ENCODE measurements at regions not wholly inside any gene's neighbourhood (a gene's known extent, or its start where the extent isn't known, plus 50 kb on each side); places are given as distances from the start of the nearest gene placed in this dataset.

DNA sequence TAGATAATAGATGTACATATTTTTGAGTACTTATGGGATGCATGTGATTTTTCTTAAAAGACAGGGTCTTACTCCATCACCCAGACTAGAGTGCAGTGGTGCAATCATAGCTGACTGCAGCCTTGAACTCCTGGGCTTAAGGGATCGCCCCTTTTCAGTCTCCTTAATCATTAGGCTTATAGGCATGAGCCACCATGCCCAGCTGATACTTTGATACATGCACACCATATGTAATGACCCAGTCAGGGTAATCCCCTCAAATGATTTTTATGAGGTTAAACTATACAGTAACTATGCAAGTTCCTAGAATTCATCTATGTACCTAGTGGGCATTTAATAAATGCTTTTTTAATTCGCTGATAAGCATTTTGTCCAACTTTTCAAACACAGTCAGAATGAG lies 292.3 kb downstream of the DTWD2 start:
- DNase-seq: no peak
- no peaks in the 10 kb centered on the region for H3K27me3 ChIP-seq (replicated peaks; ENCODE audit: control insufficient read depth, insufficient read depth, low read length, poor library complexity, severe bottlenecking)
- no peaks in the 10 kb centered on the region for H3K9me3 ChIP-seq (ENCODE audit: control insufficient read depth, low read length)
- no peaks in the 10 kb centered on the region for H3K36me3 ChIP-seq (ENCODE audit: control insufficient read depth, insufficient read depth, low read length)
- no peaks in the 10 kb centered on the region for H3K4me1 ChIP-seq (ENCODE audit: control insufficient read depth, insufficient read depth, low read length, poor library complexity, severe bottlenecking)
- no peak overlapping the region for H3K27ac ChIP-seq (ENCODE audit: insufficient read depth, low read length, poor library complexity, severe bottlenecking)
- H3K4me3 ChIP-seq (ENCODE audit: insufficient read depth, low read depth, low read length, poor library complexity, severe bottlenecking): no peak overlapping the region

DNA sequence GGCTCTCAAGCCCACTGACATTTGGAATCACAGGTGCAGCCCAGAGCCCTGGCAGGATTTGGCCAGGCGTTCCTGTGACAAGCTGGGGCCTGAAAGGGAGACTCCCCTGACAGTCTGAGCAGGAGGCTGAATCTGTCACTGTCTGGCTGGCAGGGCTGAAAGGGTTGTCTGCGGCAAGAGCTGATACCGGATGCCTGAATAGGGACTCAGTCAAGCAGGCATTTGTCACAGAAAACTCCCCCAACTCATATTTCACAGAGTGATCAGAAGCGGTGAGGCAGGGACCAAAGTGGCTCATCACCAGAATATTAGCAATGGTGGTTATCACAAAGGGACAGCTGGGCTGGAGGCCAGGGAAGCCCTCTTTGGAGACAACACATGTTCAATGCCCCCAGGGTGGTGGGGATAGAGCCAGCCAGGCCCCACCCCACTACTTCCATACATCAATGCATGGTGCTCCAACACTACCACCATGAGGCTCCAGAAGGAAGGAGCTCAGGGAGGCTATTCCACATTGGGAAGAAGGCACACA lies 295.5 kb downstream of the DTWD2 start:
- no peaks in the 10 kb centered on the region for H3K36me3 ChIP-seq (ENCODE audit: control insufficient read depth, insufficient read depth, low read length)
- no peaks in the 10 kb centered on the region for H3K9me3 ChIP-seq (ENCODE audit: control insufficient read depth, low read length)
- no peak for DNase-seq
- H3K4me3 ChIP-seq (ENCODE audit: insufficient read depth, low read depth, low read length, poor library complexity, severe bottlenecking): no peak overlapping the region
- H3K27ac ChIP-seq (ENCODE audit: insufficient read depth, low read length, poor library complexity, severe bottlenecking): no peak overlapping the region
- no peaks in the 10 kb centered on the region for H3K27me3 ChIP-seq (replicated peaks; ENCODE audit: control insufficient read depth, insufficient read depth, low read length, poor library complexity, severe bottlenecking)
- H3K4me1 ChIP-seq (ENCODE audit: control insufficient read depth, insufficient read depth, low read length, poor library complexity, severe bottlenecking): no peaks in the 10 kb centered on the region

- no peak for DNase-seq
- Histone ChIP-seq H3K4me1 (ENCODE audit: control insufficient read depth, insufficient read depth, low read length, poor library complexity, severe bottlenecking) (no peaks in the 10 kb centered on the region), H3K27me3 (replicated peaks; ENCODE audit: control insufficient read depth, insufficient read depth, low read length, poor library complexity, severe bottlenecking) (no peaks in the 10 kb centered on the region), H3K9me3 (ENCODE audit: control insufficient read depth, low read length) (no peaks in the 10 kb centered on the region), H3K36me3 (ENCODE audit: control insufficient read depth, insufficient read depth, low read length) (no peaks in the 10 kb centered on the region), H3K4me3 (ENCODE audit: insufficient read depth, low read depth, low read length, poor library complexity, severe bottlenecking) (no peak overlapping the region), H3K27ac (ENCODE audit: insufficient read depth, low read length, poor library complexity, severe bottlenecking) (no peak overlapping the region)
Observed at GRCh38 chr5:118687661-118688621, 300.4 kb downstream of the DTWD2 start.

GRCh38 chr5:118687100-118687499 lies 301.2 kb downstream of the DTWD2 start:
- Histone ChIP-seq H3K27ac (ENCODE audit: insufficient read depth, low read length, poor library complexity, severe bottlenecking) (no peak overlapping the region), H3K27me3 (replicated peaks; ENCODE audit: control insufficient read depth, insufficient read depth, low read length, poor library complexity, severe bottlenecking) (no peaks in the 10 kb centered on the region), H3K36me3 (ENCODE audit: control insufficient read depth, insufficient read depth, low read length) (no peaks in the 10 kb centered on the region), H3K9me3 (ENCODE audit: control insufficient read depth, low read length) (no peaks in the 10 kb centered on the region), H3K4me3 (ENCODE audit: insufficient read depth, low read depth, low read length, poor library complexity, severe bottlenecking) (no peak overlapping the region), H3K4me1 (ENCODE audit: control insufficient read depth, insufficient read depth, low read length, poor library complexity, severe bottlenecking) (no peaks in the 10 kb centered on the region)
- no peak for DNase-seq

GRCh38 chr5:118681655-118682054 lies 306.7 kb downstream of the DTWD2 start:
- no peaks in the 10 kb centered on the region for H3K36me3 ChIP-seq (ENCODE audit: control insufficient read depth, insufficient read depth, low read length)
- H3K9me3 ChIP-seq (ENCODE audit: control insufficient read depth, low read length): no peaks in the 10 kb centered on the region
- no peaks in the 10 kb centered on the region for H3K4me1 ChIP-seq (ENCODE audit: control insufficient read depth, insufficient read depth, low read length, poor library complexity, severe bottlenecking)
- H3K27ac ChIP-seq (ENCODE audit: insufficient read depth, low read length, poor library complexity, severe bottlenecking): no peak overlapping the region
- no peak overlapping the region for H3K4me3 ChIP-seq (ENCODE audit: insufficient read depth, low read depth, low read length, poor library complexity, severe bottlenecking)
- DNase-seq: no peak
- no peaks in the 10 kb centered on the region for H3K27me3 ChIP-seq (replicated peaks; ENCODE audit: control insufficient read depth, insufficient read depth, low read length, poor library complexity, severe bottlenecking)

DNA sequence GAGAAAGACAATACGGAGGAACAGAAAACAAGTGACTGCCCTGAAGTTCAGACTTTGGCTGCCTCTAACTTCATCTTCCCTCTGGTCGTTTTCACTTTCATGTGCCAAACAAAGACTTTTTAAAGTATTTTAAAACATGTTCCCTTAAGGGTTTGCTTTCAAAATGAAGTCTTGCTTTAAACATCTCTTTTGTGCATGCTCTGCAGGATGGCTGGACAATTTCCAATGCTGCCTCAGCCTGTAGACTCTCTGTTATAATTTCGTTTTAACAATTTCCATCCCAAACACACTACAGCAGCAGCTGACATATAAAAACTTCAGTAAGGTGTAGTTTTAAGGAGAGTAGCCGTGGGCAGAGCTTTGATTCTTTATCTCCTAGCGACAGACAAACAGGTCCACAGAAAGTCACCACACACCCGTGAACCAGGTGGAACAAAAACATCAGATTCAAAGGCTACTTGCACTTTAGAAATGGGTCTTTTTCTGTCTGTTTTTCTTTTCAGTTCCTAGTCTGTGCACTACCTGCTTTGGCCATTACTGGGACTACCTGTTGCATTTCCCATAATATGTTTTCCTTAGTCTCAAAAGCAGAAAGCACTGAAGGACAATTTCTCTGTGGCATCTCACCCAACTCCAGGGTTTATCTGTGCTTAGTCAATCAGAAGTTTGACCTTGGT lies 308.9 kb downstream of the DTWD2 start:
- Histone ChIP-seq H3K4me1 (ENCODE audit: control insufficient read depth, insufficient read depth, low read length, poor library complexity, severe bottlenecking) (no peaks in the 10 kb centered on the region), H3K36me3 (ENCODE audit: control insufficient read depth, insufficient read depth, low read length) (no peaks in the 10 kb centered on the region), H3K4me3 (ENCODE audit: insufficient read depth, low read depth, low read length, poor library complexity, severe bottlenecking) (no peak overlapping the region), H3K9me3 (ENCODE audit: control insufficient read depth, low read length) (no peaks in the 10 kb centered on the region), H3K27me3 (replicated peaks; ENCODE audit: control insufficient read depth, insufficient read depth, low read length, poor library complexity, severe bottlenecking) (no peaks in the 10 kb centered on the region), H3K27ac (ENCODE audit: insufficient read depth, low read length, poor library complexity, severe bottlenecking) (no peak overlapping the region)
- DNase-seq: no peak

- no peaks in the 10 kb centered on the region for H3K4me1 ChIP-seq (ENCODE audit: control insufficient read depth, insufficient read depth, low read length, poor library complexity, severe bottlenecking)
- no peak overlapping the region for H3K27ac ChIP-seq (ENCODE audit: insufficient read depth, low read length, poor library complexity, severe bottlenecking)
- H3K27me3 ChIP-seq (replicated peaks; ENCODE audit: control insufficient read depth, insufficient read depth, low read length, poor library complexity, severe bottlenecking): no peaks in the 10 kb centered on the region
- H3K4me3 ChIP-seq (ENCODE audit: insufficient read depth, low read depth, low read length, poor library complexity, severe bottlenecking): no peak overlapping the region
- H3K36me3 ChIP-seq (ENCODE audit: control insufficient read depth, insufficient read depth, low read length): no peaks in the 10 kb centered on the region
- H3K9me3 ChIP-seq (ENCODE audit: control insufficient read depth, low read length): no peaks in the 10 kb centered on the region
- no peak for DNase-seq
Observed at GRCh38 chr5:118678746-118679145, 309.6 kb downstream of the DTWD2 start.

DNA sequence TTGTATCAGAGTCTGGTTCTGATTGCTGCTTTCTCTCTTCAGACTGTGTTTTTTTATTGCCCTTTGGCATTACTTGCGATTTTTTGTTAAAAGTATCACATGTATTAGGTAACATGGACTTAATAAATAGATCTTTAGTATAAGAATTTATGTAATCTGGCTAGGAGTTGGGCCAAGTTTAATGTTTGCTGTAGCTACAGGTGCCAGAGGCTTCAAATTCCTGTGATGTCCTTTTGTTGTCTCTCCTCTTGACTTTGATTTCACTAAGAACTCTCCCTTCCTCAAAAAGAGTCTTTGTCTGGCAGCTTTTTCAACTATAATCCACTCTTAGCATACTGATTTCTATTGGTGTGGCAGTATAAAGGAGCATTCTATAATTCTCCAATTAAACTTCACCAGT lies 313.1 kb downstream of the DTWD2 start:
- no peaks in the 10 kb centered on the region for H3K9me3 ChIP-seq (ENCODE audit: control insufficient read depth, low read length)
- no peak overlapping the region for H3K27ac ChIP-seq (ENCODE audit: insufficient read depth, low read length, poor library complexity, severe bottlenecking)
- H3K36me3 ChIP-seq (ENCODE audit: control insufficient read depth, insufficient read depth, low read length): no peaks in the 10 kb centered on the region
- no peak overlapping the region for H3K4me3 ChIP-seq (ENCODE audit: insufficient read depth, low read depth, low read length, poor library complexity, severe bottlenecking)
- no peaks in the 10 kb centered on the region for H3K27me3 ChIP-seq (replicated peaks; ENCODE audit: control insufficient read depth, insufficient read depth, low read length, poor library complexity, severe bottlenecking)
- DNase-seq: no peak
- no peaks in the 10 kb centered on the region for H3K4me1 ChIP-seq (ENCODE audit: control insufficient read depth, insufficient read depth, low read length, poor library complexity, severe bottlenecking)

- Histone ChIP-seq H3K9me3 (ENCODE audit: control insufficient read depth, low read length) (peaks cover 4% of the 10 kb centered on the region), H3K27me3 (replicated peaks; ENCODE audit: control insufficient read depth, insufficient read depth, low read length, poor library complexity, severe bottlenecking) (no peaks in the 10 kb centered on the region), H3K27ac (ENCODE audit: insufficient read depth, low read length, poor library complexity, severe bottlenecking) (no peak overlapping the region), H3K4me3 (ENCODE audit: insufficient read depth, low read depth, low read length, poor library complexity, severe bottlenecking) (no peak overlapping the region), H3K4me1 (ENCODE audit: control insufficient read depth, insufficient read depth, low read length, poor library complexity, severe bottlenecking) (no peaks in the 10 kb centered on the region), H3K36me3 (ENCODE audit: control insufficient read depth, insufficient read depth, low read length) (no peaks in the 10 kb centered on the region)
- no peak for DNase-seq
Observed at GRCh38 chr5:118657576-118657975, 330.8 kb downstream of the DTWD2 start.

- no peaks in the 10 kb centered on the region for H3K27me3 ChIP-seq (replicated peaks; ENCODE audit: control insufficient read depth, insufficient read depth, low read length, poor library complexity, severe bottlenecking)
- no peaks in the 10 kb centered on the region for H3K36me3 ChIP-seq (ENCODE audit: control insufficient read depth, insufficient read depth, low read length)
- no peak overlapping the region for H3K27ac ChIP-seq (ENCODE audit: insufficient read depth, low read length, poor library complexity, severe bottlenecking)
- no peak for DNase-seq
- H3K4me3 ChIP-seq (ENCODE audit: insufficient read depth, low read depth, low read length, poor library complexity, severe bottlenecking): no peak overlapping the region
- H3K4me1 ChIP-seq (ENCODE audit: control insufficient read depth, insufficient read depth, low read length, poor library complexity, severe bottlenecking): no peaks in the 10 kb centered on the region
- peaks cover 4% of the 10 kb centered on the region for H3K9me3 ChIP-seq (ENCODE audit: control insufficient read depth, low read length)
Observed at GRCh38 chr5:118653872-118654271, 334.5 kb downstream of the DTWD2 start.

Data from effector memory CD4-positive, alpha-beta T cell (primary cell).